ENCODE measurements at regions not wholly inside any gene's neighbourhood (a gene's known extent, or its start where the extent isn't known, plus 50 kb on each side); places are given as distances from the start of the nearest gene placed in this dataset.

- TF ChIP-seq EZH2phosphoT487 (IDR thresholded peaks at IDR 0.05; ENCODE audit: insufficient read depth, low read depth) (no peak), EZH2 (IDR thresholded peaks at IDR 0.05; ENCODE audit: insufficient read depth, poor library complexity, severe bottlenecking) (no peak)
Observed at GRCh38 chr6:165837948-165838745, 175.1 kb upstream of the PDE10A start.
